Muscle of arm (tissue), 1 donor: ENCODE measurements at regions not wholly inside any gene's neighbourhood (a gene's known extent, or its start where the extent isn't known, plus 50 kb on each side); places are given as distances from the start of the nearest gene placed in this dataset.
"Not testable (repeated sequence)": the region's sequence is repeated elsewhere in the genome, so short reads cannot be mapped to it uniquely, and the experiment has no call there.

Source experiments
- DNase-seq: peaks from one replicate; pipeline ENCODE4 v3.0.0-alpha.2; 2013

DNA sequence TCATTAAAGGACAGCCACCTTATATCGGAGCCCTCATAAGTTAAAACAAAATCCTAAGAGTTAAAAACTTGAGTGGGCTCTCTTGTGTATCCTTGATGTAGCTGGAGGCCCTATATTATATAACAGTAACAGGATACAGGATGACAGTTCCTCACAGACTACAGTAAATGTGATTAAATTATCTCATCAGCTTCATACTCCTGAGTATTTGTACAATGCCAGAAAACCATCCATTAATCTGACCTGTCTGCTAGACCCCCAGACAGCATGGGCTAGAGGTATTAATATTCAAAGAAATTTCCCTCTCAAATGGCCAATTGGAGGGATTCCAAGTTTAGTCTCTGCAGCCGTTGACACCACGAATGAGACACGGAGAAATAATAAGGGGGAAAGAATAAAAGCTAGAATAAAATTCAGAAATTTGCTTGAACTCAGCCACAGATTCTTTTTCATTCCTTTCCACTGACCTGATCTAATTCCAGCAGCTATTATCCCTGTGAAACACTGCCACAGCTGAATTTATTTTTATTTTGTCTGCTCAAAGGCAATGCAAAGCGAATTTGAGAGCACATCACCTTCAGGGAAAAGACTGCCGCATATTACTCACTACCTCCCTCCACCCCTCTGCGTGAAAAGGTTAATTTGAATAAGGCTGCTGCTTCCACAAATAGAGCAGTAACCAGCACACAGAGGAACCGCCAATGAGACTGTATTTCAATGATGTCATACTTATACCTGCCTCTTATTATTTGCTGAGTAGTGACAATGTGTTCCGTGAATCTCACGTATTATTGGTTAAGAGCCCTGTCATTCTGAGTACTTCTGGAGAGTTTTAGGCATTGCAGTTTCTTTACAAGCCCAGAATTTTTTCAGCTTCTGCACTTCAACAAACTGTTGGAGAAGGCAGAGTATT lies 155.9 kb upstream of the KLF12 start:
- peak; percentile 92 for DNase-seq

- no peak for DNase-seq
These were observed 154.9 kb upstream of the KLF12 start for GRCh38 chr13:74289107-74289506.

- DNase-seq = no peak
These were observed 154.2 kb upstream of the KLF12 start for GRCh38 chr13:74288361-74288911.

GRCh38 chr13:74287724-74288169 lies 153.5 kb upstream of the KLF12 start:
- peak; percentile 92 for DNase-seq

DNA sequence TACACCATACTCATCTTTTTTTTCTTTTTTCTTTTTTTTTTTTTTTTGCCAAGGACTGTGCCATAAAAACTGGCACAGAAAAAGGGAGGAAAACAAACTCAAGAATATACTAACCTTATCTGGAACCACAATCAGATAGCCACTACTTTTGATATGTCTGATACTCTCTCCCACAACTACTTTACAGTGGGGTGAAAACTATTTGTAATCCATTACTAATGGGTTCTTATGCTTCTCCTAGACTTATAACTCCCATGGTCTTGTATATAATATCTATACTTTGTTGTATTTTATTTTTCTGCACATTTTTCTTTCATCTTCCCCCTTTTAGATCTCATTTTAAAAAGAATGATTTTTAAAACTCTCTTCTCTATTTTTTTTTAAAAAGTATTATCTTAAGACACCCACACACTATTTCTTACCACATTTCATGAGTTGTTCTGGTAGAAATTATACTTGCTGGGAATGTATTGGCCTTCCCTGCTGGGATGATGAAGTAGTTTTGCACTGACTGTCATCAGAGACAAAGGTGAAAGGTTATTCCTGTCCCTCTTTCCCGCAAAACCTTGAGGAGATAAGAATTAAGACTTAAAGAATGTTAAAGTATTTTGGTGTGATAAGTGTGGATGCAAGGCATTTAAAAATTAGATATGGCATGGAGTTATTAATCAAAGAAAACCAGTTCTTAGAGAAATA lies 146.7 kb upstream of the KLF12 start:
- DNase-seq = no peak

DNA sequence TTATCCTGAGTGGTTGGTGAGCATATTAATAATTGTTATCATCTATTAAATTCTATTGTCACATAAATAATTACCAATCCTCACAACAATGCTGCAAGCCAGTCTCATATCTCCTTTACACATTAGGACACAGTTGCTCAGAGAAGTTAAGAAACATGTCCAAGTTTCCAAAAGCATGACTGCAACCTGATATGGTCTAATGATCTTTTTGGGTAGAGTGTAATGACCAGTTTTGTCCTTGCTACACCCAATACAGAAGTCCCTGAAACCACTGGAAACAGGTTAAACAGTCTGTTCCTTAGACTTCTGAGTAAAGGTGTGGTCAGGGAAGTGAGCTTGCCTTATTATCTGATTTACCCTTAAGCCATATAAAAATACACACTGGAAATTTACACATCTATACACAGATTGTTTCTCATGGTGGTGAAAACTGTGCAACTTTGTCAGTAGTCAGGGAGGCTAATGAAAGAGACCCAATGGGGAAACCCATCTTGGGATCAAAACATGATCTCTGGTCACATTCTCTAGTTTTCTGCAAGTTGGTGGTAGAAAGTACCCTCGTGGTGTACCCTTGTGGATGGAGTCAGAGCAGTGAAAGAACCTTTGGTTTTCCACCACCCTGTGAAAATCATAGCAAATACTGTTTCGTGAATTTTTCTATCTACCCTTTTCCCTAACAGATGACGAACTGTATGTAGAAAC lies 146.0 kb upstream of the KLF12 start:
- DNase-seq = no peak

DNA sequence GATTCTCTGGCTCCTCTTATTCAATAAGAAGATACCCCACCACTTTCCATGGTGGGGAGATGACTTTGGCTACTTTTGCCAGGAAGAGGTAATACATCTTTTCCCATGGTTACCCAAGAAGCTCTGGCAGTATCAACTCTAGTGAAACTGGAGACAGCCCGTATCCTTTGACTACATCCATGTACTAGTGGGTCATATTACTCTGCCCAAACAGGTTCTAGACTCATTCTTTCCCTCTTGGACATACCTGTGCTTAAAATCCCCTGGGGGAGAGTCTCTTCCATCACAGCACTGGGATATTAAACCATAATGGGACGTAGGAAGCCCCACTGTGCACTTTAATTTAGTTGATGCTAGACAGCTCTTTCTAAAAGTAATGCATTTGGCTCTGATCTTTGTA lies 144.7 kb upstream of the KLF12 start:
- no peak for DNase-seq

DNA sequence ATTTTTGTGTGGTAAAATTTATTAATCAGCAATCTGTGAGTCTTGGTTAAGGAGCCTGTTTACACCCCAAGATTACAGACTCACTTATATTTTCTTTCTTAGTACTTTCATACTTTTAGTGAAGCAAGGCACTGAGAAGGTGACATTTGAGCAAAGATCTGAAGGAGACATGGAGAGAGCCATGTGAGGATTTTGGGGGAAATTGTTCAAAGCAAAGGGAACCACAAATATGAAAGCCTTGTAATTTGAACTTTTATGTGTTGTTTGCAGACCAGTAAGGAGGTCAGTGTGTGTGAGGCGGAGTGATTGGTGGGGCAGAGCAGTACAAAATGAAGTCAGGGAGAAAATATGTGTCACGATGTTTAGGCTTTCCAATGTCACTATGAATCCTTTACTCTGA lies 140.7 kb upstream of the KLF12 start:
- no peak for DNase-seq

DNA sequence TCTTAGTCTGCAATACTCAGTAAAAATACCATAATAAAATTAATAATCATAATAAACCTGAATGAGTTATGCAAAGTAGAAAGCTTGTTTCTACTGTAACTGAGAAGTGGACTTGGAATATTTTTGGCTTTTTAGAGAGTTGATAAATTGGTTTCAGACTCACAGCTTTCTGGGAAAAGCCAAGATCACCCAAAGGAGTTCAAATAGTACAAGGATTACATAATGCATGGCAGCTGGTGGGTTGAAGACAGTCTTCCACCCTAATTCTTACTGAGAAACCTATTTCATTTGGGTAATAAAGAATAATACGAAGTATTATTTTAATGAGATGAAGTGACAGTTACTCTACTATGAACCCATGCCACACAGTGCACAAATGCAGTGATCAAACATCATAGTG lies 139.4 kb upstream of the KLF12 start:
- peak; percentile 54 for DNase-seq

DNA sequence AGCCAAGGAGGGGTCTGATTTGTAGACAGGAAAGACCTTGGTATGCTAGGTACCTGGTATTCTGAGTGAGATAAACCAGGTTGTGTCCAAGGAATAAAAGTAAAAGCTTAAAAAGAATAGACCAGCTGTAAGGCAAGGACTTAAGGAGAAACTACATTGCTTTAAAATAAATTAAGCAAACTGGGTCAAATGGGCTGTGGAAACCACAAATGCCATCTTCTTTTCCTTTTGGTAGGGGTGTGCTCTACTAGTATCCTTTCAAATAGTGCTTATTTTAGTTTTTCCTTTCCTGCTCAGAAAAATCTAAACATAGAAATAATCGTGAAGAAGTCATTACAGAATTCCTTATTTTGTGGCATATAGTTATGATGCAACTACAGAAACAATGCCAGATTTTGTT lies 138.6 kb upstream of the KLF12 start:
- DNase-seq = no peak

- DNase-seq = no peak
These were observed 135.8 kb upstream of the KLF12 start for GRCh38 chr13:74270018-74270417.

DNA sequence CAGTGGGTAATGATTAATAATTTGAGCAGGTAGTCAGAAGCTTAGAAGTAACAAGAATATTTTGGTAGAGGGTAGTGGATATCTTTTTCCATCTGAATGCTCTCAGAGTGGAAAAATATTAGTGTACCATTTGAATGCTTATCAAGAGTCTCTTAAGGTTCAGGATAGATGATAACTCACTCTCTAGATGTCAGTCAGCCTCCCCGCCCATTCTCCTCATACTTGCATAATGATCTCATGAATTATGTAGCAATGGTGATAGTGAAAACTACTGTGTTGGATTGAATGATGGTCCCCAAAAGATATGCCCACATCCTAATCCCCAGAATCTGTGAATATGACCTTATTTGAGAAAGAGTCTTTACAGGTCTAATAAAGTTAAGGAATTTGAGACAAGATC lies 132.7 kb upstream of the KLF12 start:
- no peak for DNase-seq

- DNase-seq = no peak
These were observed 132.1 kb upstream of the KLF12 start for GRCh38 chr13:74266309-74266708.

GRCh38 chr13:74264333-74264732 lies 130.1 kb upstream of the KLF12 start:
- no peak for DNase-seq

DNA sequence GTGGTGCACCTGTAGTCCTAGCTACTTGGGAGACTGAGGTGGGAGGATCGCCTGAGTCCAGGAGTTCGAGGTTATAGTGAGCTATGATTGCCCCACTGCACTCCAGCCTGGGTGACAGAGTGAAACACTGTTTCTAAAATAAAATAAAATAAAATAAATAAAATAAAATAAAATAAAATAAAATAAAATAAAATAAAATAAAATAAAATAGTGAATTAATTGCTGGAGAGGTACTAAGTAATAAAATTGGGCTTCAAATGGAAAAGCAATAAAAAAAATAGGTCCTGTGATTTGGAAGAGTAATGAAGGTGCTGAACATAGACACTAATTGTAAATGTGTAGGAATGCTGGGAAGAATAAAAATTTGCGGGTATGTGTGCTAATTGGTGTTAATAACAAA lies 126.2 kb upstream of the KLF12 start:
- not testable (repeated sequence) for DNase-seq

GRCh38 chr13:74259641-74260040 lies 125.4 kb upstream of the KLF12 start:
- no peak for DNase-seq

GRCh38 chr13:74258961-74259360 lies 124.8 kb upstream of the KLF12 start:
- no peak for DNase-seq

- peak; percentile 30 for DNase-seq
These were observed 122.8 kb upstream of the KLF12 start for GRCh38 chr13:74256969-74257368.

- no peak for DNase-seq
These were observed 119.0 kb upstream of the KLF12 start for GRCh38 chr13:74253161-74253560.

- no peak for DNase-seq
These were observed 117.7 kb upstream of the KLF12 start for GRCh38 chr13:74251778-74252519.

- no peak for DNase-seq
These were observed 116.6 kb upstream of the KLF12 start for GRCh38 chr13:74250738-74251190.
